Right kidney (tissue), 1 donor: ENCODE measurements at regions not wholly inside any gene's neighbourhood (a gene's known extent, or its start where the extent isn't known, plus 50 kb on each side); places are given as distances from the start of the nearest gene placed in this dataset.

Source experiments
- DNase-seq: peaks from one replicate; pipeline ENCODE4 v3.0.0-alpha.2; 2016

GRCh38 chr5:124418390-124418789 lies 328.0 kb downstream of the ZNF608 start:
- DNase-seq: no peak

- DNase-seq: no peak
Measured at GRCh38 chr5:124417196-124417595, 329.2 kb downstream of the ZNF608 start.

- DNase-seq: no peak
Measured at GRCh38 chr5:124416627-124417026, 329.8 kb downstream of the ZNF608 start.

- no peak for DNase-seq
Measured at GRCh38 chr5:124414973-124415372, 331.5 kb downstream of the ZNF608 start.

GRCh38 chr5:124410539-124411488 lies 335.6 kb downstream of the ZNF608 start:
- no peak for DNase-seq

- no peak for DNase-seq
Measured at GRCh38 chr5:124408738-124409453, 337.5 kb downstream of the ZNF608 start.

GRCh38 chr5:124404796-124405195 lies 341.6 kb downstream of the ZNF608 start:
- no peak for DNase-seq

GRCh38 chr5:124403281-124403680 lies 343.2 kb downstream of the ZNF608 start:
- DNase-seq: no peak

GRCh38 chr5:124402144-124402581 lies 344.3 kb downstream of the ZNF608 start:
- DNase-seq: no peak

GRCh38 chr5:124401476-124402143 lies 344.8 kb downstream of the ZNF608 start:
- DNase-seq: no peak

GRCh38 chr5:124399426-124399961 lies 346.9 kb downstream of the ZNF608 start:
- no peak for DNase-seq

GRCh38 chr5:124398460-124398859 lies 348.0 kb downstream of the ZNF608 start:
- DNase-seq: no peak

- no peak for DNase-seq
Measured at GRCh38 chr5:124397317-124397716, 349.1 kb downstream of the ZNF608 start.

GRCh38 chr5:124395926-124396325 lies 350.5 kb downstream of the ZNF608 start:
- DNase-seq: no peak

- no peak for DNase-seq
Measured at GRCh38 chr5:124395287-124395686, 351.2 kb downstream of the ZNF608 start.

GRCh38 chr5:124394700-124395245 lies 351.7 kb downstream of the ZNF608 start:
- DNase-seq: no peak

GRCh38 chr5:124393584-124394379 lies 352.7 kb downstream of the ZNF608 start:
- no peak for DNase-seq

- DNase-seq: no peak
Measured at GRCh38 chr5:124383693-124384092, 362.7 kb downstream of the ZNF608 start.

- no peak for DNase-seq
Measured at GRCh38 chr5:124377386-124377785, 369.1 kb downstream of the ZNF608 start.

GRCh38 chr5:124373883-124374282 lies 372.6 kb downstream of the ZNF608 start:
- DNase-seq: no peak

- DNase-seq: no peak
Measured at GRCh38 chr5:124372457-124372856, 374.0 kb downstream of the ZNF608 start.
